NCI-H1417 treated with DMSO at 0.1 percent for 48 hours (cell line): ENCODE measurements at regions not wholly inside any gene's neighbourhood (a gene's known extent, or its start where the extent isn't known, plus 50 kb on each side); places are given as distances from the start of the nearest gene placed in this dataset.

Experiments
- DNase-seq: peaks from one replicate; lab custom pipeline; 2025; lab: John Stamatoyannopoulos, UW

DNA sequence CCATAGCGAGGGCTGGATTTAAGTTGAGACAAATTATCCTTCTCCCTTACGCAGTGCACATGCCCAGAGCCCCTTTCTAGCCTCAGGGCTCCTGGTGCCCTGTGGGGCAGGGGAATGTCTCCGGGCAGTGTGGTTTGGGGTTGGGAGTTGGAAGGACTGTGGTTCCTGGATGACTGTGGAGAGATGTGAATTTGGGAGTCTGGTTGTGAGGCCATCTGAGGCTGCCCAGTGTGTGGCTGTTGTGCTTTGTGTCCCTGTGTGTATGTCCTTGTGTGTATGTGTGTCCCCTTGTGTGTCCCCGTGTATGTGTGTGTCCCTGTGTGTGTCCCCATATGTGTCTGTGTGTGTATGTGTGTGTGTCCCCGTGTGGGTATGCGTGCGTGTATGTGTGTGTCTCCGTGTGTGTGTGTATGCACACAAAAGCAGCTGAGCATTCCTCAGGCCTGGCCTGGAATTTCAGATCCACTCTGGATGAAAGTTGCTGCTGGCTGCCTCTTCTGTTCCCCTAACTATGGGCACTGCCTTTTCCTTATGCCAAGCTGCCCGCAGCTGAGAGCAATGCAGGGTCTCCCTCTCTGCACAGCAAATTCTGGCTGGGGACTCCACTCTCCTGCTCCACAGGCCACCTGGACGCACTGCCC is 65.4 kb downstream of the UBIAD1 start:
- no peak for DNase-seq

DNA sequence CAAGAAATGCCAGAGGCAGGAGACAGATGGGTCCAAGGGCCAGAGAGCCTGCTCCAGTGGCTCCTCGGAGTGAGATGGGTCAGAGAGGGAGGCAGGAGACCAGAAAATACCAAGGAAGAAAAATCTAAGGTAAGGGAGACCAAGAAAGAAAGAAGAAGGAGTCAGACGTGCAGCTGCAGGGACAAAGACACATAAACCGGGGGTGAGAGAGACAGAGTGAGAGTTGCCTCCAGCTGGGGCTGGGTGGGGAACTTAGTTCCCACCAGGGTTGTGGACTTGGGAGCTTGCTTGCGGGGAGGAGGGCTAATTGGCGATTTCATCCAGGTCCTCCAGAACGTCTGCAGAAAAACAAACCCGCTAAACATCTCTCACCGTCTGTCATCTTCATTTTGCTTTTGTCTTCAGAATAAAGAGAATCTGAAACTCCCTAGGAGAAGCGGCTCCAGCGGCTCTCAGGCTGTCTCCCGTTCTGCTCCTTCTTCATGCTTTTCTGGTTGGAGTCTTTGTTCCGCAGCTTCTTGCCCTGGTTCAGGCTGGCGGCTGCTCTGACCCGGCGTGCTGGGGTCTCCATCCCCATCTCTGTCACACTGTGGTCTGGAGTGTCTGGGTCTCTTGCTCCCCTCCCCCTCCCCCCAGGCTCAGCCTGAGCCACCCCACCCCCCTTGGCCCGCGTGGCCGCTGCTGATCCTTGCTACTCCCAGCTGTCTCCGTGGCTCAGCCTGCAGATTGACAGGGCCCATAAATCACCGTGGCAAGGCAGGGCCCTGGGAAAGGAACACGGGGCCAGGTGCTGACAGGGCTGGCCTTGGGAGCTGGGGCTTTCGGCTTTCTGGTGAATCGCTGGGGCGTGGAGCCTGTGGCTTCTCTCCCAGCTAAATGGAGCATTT is 66.6 kb downstream of the UBIAD1 start:
- DNase-seq: peak; percentile 28

DNA sequence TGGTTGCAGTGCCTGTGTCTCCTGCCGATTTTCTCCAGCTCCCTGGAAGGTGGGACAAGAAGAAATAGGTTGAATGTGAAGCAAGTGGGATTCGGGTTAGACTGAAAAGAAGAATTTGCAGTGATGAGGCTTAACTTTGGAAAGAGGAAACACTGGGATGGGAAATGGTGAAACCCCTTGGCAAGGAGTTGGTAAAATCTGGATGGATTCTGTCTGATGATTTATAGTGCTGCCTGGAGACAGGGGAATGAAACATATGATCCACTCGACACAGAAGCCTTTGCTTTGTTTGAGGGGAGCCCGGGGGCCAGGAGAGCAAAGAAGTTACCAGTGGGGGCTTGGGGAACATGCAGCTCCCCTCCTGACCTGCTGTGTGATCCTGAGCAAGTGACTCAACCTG is 67.2 kb downstream of the UBIAD1 start:
- DNase-seq: no peak

DNA sequence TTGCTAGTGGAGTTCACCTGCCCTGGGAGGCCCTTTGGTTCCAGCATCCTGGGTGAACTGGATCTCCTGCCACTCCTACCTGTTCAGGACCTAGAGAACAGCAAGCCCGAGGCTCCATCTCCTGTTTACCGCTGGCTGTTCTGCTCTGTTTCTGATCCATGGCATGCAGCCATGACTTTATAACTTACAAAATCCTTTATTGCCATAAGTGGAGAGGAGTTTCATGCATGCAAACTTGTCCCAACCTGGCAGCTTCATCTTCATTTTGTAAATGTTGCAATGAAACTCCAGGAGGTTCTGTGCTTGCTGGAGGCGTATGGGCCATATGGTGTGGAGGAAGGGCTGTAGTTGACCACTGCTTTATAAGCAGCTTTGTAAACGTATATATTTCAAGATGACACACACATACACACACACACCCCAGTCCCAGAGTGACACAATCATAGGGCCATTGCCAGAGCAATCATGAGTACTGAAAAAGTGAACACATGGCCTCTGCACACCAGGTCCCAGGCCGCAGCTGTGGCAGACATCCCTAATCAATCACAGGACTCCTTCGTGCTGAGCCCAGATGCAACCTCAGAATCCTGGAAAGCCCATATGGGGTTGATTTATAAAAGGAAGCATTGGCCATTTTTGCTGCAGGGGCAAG is 69.0 kb downstream of the UBIAD1 start:
- no peak for DNase-seq

DNA sequence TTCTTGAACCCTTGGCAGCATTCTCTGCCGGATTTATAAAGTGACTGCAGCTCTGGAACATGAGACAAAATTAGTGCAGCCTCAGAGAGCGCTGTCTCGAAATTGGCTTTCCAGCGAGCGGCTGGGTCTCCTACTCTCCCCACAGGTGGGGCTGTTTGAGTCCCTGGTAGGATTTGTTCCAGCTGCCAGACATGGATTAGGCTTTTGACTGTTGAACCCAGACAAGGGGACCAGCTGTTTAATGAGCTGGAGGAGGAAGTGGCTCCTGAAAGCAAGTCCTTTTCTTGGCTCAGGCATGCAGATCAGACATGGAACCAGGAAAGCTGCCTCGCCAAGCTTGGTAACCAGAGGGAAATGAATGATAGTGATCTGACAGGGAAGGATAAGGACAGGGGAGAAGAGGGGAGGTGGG is 69.6 kb downstream of the UBIAD1 start:
- no peak for DNase-seq

DNA sequence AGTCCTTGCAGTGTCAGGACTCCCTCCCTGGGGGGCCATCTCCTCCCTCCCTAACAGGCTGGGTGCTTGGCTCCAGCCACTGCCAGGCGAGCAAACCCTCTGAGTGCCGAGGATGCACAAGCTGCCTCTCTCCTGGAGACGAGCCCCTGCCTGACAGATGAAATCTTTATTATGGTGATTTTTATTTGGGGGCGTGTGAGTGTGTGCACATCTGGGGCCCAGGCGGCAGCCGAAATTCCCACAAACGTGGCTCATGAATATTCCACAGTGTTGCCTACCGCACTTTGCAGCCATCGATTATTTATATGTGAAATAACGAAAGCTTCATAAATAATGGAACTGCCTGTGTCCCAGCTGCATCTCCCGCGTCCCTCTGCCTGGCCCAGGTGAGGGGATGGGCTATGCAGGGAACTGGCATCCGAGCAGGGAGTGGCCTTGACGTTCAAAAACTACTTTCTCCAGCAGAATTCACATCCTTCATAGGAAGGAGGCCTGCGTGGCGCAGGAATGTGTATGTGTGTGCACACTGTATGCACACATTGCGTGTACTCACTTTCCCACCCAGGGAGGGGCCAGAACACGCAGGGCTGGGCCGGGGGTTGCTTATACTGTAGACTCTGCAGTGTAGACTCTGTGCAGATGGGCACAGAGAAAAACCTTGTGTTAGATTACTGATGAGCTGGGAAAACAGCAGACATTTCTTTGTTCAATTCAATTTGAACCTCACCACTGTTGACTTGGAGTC is 73.1 kb downstream of the UBIAD1 start:
- DNase-seq: no peak

DNA sequence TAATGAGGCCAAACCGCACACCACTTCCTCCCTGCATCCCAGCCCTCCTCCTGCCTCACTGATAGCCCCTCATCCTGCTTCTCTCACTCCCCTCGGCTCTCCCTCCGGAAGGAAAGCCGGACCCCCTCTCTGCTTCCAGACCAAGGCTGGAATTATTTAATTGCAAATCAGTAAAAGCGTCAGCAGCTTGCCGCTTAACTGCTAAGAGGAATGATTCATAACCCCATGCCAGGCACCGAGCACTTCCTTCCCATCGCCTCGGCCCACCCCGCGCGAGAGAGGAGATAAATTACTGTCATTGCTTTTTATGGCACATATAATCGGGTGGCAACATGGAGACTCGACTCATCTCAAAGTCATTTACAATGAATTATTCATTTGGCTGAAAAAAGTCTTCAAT is 77.3 kb downstream of the UBIAD1 start:
- DNase-seq: no peak

DNA sequence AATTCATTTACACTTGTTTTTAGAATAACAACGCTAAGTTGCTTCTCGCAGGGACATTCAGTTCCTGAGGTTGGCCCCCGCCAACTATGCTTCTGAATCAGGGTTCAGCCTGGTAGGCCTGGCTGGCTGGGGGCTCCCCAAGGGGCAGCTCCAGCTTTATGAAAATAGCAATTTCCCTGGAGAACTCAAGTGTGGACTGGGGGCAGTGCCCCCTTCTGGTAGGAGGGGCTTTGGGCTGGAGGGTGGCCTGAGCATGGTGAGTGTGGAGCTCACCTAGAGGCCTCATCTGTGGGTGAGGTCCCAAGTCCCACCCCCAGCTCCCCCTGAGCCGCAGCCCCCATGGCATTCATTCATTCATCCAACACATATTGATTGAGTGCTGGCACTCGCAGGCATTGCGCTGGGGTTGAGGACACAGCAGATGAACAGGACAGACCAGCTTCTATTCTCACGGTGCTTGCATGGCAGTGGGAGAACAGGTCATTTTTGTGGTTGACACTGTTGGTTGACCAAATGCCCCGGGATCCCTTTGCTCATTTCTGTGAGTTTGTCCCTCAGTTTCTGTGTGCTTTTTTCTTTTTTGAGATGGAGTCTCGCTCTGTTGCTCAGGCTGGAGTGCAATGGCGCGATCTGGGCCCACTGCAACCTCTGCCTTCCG is 79.2 kb downstream of the UBIAD1 start:
- no peak for DNase-seq

DNA sequence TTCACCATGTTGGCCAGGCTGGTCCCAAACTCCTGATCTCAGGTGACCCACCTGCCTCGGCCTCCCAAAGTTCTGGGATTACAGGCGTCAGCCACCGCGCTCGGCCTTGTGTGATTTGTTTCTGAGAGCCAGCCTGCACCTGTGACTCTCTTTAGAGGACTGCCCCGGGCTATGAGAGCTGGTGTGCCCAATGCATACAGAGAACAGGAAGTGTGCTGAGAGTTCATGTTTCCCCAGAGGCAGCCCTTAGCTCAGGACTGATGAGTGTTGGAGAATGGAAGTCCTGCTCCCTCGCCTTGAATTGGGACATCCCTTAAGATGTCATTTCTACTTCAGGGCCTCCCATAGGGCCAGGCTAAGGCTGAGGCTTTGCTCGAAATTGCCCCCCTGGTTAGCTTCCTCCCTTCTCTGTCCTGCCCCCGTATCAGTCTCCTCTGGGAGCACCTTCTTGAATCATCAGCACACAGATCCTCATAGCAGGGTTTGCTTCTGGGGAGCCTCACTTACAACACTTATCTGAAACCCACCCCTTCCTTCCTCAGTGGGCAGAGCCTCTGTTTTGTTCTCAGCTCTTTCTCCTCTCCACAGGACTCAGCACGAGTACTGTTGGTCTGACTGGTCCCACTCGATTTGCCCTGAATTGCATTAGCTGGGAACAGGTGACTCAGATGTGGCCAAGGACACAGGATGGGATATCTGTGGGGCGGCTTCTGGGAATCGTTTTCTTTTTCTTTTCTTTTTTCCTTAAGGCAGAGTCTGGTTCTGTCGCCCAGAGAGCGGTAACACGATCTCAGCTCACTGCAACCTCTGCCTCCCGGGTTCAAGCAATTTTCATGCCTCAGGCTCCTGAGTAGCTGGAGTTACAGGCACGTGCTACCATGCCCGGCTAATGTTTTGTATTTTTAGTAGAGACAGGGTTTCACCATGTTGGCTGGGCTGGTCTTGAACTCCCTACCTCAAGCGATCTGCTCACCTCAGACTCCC is 80.1 kb downstream of the UBIAD1 start:
- no peak for DNase-seq

DNA sequence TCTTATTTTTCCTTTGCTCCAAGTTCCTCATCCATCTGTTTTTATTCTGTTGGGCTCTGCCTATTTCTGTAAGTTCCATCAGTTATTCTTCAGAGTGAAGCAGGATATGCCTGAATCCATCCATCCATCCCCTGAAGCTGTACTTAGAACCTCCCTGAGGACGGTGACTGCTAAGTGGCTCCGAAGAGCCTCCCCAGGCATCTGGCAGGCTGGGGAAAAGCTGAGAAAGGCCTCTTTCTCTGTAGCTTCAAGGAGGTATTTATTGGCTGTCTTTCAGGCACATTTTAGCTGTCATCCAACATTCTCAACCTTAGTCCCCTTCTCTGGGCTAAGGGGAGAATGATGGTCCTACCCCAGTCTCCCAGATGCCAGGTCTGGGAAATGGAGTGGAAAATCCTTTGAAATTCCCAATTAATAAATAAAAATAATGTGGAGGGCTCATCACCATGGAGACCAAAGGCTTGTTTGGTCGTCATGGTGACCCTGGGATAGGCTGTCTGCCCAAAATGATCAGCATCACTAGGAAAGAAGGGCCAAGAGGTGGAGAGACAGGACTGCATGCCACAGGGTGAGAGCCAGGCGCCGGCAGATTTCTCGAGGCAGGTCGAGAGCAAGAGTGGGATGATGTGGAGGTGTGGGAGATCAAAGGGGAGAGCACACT is 82.0 kb downstream of the UBIAD1 start:
- DNase-seq: peak; percentile 60

DNA sequence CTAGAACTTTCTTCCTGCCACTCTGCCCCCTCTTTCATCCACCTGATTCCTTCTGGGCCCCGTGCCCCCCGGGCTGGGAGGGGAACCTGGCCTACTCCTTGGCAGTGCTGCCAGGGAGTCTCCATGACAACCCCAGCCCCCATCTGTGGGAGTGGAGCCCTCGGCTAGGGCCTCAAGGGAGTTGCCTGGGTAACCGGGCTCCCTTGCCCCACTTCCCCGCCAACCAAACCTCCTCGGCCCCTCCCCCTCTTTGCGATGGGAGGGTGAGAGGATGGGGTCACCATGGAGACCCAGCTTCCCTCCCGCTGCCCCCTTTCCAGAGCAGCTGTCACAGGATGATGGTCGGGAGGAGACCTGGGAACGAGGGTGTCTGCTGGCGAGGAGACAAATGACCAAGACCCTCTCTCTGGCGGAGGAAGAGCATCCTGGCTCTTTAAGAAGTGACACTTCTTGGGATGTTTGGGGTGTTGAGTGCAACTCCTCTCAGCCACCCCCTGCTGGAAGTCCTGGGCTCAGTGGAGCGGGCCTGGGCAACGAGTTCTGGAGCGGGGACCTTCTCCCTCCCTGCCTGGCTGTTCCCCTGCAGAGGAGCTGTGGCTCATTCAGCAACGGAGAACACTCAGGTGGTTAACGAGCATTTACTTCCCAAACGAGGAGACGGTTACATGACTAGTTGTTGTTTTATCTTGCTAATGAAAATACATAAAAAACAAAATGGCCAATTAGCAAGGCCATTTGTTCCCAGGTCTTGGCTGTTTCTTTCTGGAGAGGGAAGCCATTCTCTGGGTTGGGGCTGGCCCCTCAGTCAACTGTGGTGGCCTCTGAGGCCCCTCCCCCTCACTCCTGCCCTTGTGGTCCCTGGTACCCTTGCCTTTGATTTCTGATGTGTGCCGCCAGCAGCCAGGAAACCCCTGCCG is 82.8 kb downstream of the UBIAD1 start:
- DNase-seq: peak; percentile 60

DNA sequence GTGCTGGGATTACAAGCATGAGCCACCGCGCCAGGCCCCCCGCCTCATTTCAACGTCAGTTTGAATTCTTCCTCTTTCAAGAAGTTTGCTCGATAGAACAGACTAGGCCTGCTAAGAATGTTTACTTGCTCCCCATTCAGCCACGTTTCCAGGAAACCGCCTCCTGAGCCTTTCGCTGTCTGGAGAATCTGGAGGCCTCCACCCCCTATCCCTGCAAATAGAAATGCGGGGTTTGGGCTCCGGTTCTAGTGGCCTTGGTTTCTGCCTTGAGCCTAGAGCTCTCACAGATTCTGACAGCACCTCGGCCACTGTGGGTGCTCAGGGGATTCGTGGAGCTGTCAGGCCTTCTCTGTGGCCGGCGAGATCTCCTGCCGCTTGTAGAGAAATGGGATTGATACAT is 84.3 kb downstream of the UBIAD1 start:
- no peak for DNase-seq

DNA sequence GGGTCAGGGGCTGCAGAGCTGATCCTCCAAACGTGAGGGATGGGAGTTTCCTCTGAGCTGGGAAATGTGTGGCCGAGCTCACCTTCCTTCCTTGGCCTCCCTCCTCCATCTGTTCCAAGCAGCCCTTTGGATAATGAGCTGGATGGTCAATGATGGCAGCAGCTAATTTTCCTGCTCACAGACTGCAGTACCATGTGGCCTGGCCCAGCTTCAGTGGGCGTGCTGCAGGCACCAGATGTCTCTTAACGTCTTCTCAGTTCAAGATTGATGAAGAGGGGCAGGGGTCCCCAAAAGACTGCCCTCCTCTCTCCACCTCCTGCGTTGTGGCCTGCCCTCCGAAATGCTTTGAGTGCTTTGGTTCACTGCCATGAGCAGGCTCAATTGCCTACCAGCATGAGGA is 86.0 kb downstream of the UBIAD1 start:
- DNase-seq: no peak

DNA sequence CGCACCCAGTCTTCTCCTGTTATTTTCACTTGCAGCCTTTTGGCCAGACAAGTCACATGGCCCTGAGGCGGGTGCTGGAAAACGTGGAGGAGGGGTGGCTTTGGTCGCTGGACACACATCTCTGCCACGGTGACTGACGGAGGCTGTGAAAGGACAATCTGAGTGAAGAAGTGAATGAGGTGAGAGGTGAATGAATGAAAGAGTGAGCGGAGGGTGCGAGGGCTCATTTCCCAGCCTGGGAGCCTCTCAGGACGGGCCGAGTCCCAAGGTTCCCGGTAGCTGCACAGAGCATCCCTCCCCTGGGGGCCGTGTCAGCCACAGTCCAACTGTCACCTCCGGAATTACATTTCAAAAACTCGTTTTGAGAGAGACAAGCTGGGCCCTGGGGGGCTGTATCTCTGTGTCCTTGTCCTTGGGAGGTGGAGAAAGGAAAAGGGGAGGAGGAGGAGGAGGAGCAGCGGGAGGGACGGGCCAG is 89.6 kb downstream of the UBIAD1 start:
- no peak for DNase-seq

DNA sequence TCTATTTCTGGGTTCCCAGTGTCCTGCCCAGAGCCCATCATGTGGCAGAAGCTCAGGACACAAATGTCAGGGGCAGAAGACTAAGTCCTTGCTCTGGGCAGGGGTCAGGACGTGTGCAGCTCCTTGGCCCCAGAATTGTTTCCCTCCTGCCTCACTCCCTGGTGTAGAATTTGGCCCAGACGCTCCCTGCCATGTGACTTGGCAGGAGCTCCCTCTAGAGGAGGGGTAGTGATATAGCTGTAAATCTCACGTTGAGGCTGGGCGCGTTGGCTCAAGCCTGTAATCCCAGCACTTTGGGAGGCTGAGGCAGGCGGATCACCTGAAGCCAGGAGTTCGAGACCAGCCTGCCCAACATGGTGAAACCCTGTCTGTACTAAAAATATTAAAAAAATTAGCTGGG is 91.2 kb downstream of the UBIAD1 start:
- DNase-seq: no peak

DNA sequence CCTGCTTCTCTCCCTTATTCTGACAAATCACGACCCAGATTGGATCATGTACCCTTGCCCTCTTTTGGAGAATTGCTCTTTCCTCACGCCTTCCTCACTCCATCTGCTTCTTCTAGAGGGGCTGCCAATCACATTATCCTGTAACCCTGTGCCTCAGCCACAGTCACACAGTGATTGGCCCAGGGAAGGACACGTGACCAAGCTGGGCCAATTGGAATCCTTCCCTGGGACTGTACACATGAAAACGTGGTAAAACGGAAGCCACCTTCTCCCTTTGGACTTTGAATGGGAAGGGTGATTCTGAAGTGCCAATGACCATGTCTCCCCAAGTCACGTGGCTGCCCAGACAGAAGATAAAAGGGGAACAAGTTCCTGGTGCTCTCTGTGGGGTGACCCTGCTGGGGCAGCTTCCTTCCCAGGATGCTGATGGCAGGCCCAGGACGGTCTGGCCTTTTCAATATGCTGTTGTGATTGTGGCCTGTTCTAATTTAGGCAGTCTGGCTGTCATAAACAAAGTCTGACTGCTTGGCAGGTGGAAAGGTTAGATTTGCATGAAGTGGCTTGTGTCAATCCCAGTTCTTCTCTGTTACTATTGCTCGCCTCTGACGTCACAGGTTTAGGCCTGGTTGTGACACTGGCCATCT is 92.9 kb downstream of the UBIAD1 start:
- no peak for DNase-seq

DNA sequence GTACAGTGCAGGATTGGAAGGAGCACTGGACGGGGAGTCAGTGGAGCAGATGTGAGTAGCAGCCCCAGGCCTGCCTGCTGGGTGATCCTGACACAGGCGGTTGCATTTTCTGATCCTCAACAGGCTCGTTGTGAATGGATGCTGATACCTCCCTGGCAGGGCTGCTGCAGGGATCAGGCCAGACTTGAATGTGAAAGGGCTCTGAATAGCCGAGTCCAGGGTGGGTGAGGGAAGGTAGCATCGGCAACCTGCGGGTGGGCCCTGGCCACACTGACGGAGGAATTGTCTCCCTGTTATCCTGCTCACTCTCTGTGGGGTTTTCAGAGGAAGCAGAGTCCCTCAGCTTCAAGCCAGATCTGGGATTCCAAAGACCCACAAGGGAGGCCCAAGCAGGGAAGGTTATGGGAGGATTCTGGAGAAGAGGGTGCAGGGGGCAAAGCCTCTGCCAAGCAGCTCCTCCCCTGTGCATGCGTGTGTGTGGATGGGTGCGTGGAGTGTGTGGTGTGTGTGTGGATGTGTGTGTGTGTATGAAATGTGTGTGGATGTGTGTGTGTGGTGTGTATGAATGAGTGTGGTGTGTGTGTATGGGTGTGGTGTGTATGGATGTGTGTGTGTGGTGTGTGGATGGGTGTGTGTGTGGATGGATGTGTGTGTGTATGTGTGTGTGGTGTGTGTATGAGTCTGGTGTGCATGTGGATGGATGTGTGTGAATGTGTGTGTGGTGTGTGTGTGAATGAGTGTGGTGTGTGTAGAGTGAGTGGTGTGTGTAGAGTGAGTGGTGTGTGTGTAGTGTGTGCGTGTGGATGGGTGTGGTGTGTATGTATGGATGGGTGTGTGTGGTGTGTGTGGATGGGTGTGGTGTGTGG is 100.3 kb downstream of the UBIAD1 start:
- no peak for DNase-seq
